GM19463 (cell line): ENCODE measurements at regions not wholly inside any gene's neighbourhood (a gene's known extent, or its start where the extent isn't known, plus 50 kb on each side); places are given as distances from the start of the nearest gene placed in this dataset.

ENCODE experiments used
- ATAC-seq: cut with Tn5 transposase; IDR thresholded peaks from one replicate; pipeline ENCODE4 v1.9.1; 2021; ENCODE audit warnings: mild to moderate bottlenecking, moderate library complexity; ENCODE audit not compliant: unreplicated experiment

- no peak for ATAC-seq
Observed at GRCh38 chr10:4101918-4102654, 317.1 kb upstream of the KLF6 start.

DNA sequence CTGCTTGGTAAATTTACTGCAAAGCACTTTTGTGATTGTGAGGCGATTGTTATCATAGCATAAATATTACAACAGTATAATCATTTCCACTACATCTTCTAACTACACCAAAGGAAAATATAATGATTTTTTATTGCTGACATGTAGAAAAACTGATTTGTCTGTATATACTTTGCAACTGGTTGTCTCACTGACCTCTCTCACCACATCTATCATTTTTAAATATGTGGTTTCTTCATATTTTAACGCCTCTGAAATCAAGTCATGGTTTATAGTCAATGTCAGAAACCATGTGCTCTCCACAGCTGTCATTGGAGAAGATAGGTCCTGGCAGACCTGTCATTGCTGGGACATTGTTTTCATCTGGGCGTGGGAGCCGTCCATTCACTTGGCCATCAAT is 315.4 kb upstream of the KLF6 start:
- ATAC-seq = no peak

GRCh38 chr10:4099202-4099601 is 314.2 kb upstream of the KLF6 start:
- ATAC-seq = no peak

- ATAC-seq = no peak
Observed at GRCh38 chr10:4095166-4095917, 310.3 kb upstream of the KLF6 start.

GRCh38 chr10:4094751-4095150 is 309.7 kb upstream of the KLF6 start:
- no peak for ATAC-seq

- ATAC-seq = no peak
Observed at GRCh38 chr10:4093438-4093837, 308.4 kb upstream of the KLF6 start.

GRCh38 chr10:4088354-4089066 is 303.5 kb upstream of the KLF6 start:
- no peak for ATAC-seq

DNA sequence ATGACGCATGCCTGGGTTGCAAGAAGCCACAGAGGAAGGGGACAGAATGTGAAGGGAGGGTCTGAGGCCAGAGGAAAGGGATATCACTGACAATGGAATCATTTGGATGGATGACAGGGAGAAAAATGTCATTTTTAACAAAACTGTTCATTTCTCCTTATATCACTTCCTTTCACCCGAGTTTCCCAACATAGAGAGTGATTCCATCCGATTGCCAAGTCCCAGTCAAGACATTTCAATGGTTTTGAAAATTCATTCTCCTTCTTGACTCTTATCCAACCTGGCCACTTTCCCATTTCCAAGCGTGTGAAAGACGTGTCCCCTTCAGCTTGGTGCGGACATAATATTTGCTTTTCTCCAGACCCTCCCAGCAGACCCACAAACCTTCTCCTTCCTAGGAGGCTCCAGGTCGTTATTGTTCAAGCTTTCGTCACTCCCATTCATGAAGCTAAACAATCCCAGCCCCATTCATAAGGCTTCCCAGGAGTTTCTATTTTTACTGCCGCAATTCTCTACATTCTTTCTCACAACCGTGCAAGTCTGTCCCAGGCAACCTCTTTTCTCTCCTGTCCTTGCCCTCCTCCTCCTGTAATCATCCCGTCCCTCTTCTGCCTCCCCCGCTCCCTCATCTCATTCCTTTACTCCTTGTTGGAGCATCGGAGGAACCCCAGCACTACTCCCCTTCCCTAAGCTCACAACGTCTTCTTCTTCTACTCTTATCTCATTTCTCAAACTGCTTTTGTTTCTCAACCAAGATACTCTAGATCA is 301.3 kb upstream of the KLF6 start:
- ATAC-seq = no peak

- no peak for ATAC-seq
Observed at GRCh38 chr10:4083509-4084003, 298.5 kb upstream of the KLF6 start.

GRCh38 chr10:4082861-4083260 is 297.9 kb upstream of the KLF6 start:
- no peak for ATAC-seq

- ATAC-seq = no peak
Observed at GRCh38 chr10:4081685-4082111, 296.7 kb upstream of the KLF6 start.

- ATAC-seq = no peak
Observed at GRCh38 chr10:4080225-4080805, 295.3 kb upstream of the KLF6 start.

- ATAC-seq = no peak
Observed at GRCh38 chr10:4079803-4080202, 294.8 kb upstream of the KLF6 start.

DNA sequence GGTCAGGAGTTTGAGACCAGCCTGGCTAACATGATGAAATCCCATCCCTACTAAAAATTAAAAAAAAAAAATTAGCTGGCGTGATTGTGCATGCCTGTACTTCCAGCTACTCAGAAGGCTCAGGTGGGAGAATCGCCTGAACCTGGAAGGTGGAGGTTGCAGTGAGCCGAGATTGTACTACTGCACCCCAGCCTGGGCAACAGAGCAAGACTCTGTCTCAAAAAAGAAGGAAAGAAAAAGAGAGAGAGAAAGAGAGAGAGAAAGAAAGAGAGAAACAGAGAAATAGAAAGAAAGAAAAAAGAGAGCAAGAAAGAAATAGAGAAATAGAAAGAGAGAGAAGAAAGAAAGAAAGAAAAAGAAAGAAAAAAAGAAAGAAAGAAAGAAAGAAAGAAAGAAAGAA is 292.8 kb upstream of the KLF6 start:
- no peak for ATAC-seq

- ATAC-seq = no peak
Observed at GRCh38 chr10:4076983-4077382, 292.0 kb upstream of the KLF6 start.

DNA sequence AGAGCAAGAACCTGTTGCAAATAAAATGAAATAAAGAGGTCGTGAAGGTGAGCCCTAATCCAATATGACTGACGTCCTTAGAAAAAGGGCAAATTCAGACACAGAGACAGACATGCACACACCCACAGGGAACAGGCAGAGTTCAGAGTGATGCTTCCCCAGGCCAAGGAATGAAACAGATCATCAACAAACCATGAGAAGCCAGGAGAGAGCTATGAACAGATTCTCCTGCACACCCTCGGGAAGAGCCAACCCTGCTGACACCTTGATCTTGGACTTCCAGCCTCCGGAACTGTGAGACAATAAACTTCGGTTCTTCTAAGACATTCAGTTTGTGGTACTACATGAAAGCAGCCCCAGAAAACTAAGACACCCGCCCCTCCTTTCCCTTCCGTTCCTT is 290.4 kb upstream of the KLF6 start:
- no peak for ATAC-seq

- ATAC-seq = no peak
Observed at GRCh38 chr10:4074545-4075407, 289.8 kb upstream of the KLF6 start.

DNA sequence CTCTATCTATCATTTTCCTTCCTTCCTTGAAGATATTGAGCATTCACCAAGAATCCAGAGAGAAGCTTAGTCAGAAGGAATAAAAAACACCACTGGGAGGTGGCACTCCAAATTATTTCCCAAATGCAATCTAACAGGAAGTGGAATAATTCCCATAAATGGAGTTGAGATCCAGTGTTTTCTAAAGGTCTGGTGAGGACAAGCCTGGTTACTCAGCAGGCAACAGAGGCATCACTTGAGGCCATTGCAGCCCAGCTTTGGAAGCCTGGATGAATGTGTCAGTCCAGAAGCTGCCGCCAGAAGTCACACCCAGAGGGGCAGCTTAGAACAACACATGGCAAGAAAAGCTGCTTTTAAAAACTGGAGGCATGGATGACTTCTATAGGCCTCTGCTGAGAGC is 288.9 kb upstream of the KLF6 start:
- no peak for ATAC-seq

DNA sequence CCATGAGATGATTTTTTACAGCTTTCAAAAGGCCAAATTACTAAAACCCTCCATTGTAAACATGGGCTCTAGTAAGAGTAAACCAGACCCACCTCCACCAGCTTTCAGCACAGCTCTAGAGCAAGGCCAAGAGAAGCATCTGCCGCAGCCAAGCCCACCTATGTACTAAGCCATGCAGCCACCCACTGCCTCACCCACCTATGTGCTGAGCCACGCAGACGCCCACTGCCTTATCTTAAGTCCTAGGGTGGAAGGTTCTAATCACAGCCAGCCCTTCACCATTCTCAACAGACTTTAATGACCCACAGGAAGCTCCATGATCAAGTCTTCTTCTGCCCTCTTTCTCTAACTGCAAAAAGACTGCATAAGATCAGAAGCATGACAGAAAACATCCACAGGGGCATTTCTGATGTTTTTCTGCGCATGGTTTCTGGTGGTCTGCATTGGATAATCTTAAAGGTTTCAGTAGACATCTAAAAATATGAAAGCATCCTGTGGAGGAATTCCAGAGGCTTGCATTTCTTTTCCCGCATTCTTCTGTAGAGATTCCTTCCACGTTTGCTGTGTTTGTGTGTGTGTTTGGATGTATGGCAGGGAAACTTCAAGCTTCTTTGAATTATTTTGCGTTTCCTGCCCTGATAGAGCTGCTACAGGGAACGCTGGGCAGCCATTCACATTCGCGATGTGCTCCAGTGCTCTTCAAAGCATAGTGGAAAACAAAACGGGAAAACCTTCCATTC is 286.1 kb upstream of the KLF6 start:
- ATAC-seq = no peak
